HCT116 (cell line): ENCODE measurements at regions not wholly inside any gene's neighbourhood (a gene's known extent, or its start where the extent isn't known, plus 50 kb on each side); places are given as distances from the start of the nearest gene placed in this dataset.

Experiments
- ATAC-seq: fragments of 200-7000 bp; cut with Tn5 transposase; 2 replicates; pipeline ENCODE4 v1.9.1; 2020; ENCODE audit warnings: mild to moderate bottlenecking, moderate library complexity
- BruUV-seq: library from RNA; stranded (reverse); fragments of 400-500 nt; replicated peaks from 2 replicates; lab custom pipeline; 2021; lab: Mats Ljungman, UMichigan
- CTCF ChIA-PET: fragments of 300-600 bp; sonication (Branson Sonifier 250); formaldehyde crosslinking; loops from one replicate; lab custom pipeline; 2021; ENCODE audit warnings: antibody characterized with exemption; lab: Charles Lee
- POLR2A ChIA-PET: fragments of 300-600, 350-600 bp; sonication (Branson Sonifier 250); formaldehyde crosslinking; loops from one replicate; lab custom pipeline; 2021; ENCODE audit warnings: antibody characterized with exemption; lab: Charles Lee
- RAD21 ChIA-PET, 2 experiments: fragments of 300-600 bp; sonication (Branson Sonifier 250); formaldehyde crosslinking; loops; one replicate each; lab custom pipeline; 2023; ENCODE audit warnings: low total read pairs in 2 of 2; ENCODE audit not compliant: uncharacterized antibody in 2 of 2, unreplicated experiment in 2 of 2, low non-redundant PET in 1 of 2; lab: Charles Lee
- DNase-seq: peaks from one replicate; pipeline ENCODE4 v3.0.0-alpha.2; 2010; ENCODE audit warnings: low read depth, low spot score
- H2AFZ ChIP-seq: fragments of 200-600 bp; shearing (Covaris generic), sonication (generic); 2 replicates; pipeline ENCODE4 v1.6.1; 2017; ENCODE audit warnings: low read depth, mixed run types, mixed read lengths, antibody characterized with exemption, low read length; ENCODE audit not compliant: poor library complexity, severe bottlenecking
- H3K27ac ChIP-seq: 2 replicates; pipeline ENCODE4 v1.5.1; 2012; ENCODE audit warnings: low read depth, low read length
- H3K27me3 ChIP-seq: fragments of 200-600 bp; sonication (generic); 2 replicates; pipeline ENCODE4 v1.6.1; 2016; ENCODE audit warnings: mixed run types, low read length, mixed read lengths; ENCODE audit not compliant: insufficient read depth
- H3K36me3 ChIP-seq, 2 experiments: fragments of 200-500 bp in 1 of 2; fragments of 200-600 bp in 1 of 2; sonication (Bioruptor generic) in 1 of 2; sonication (generic) in 1 of 2; 2 replicates each; pipeline versions ENCODE4 v1.5.1 to v1.6.1; 2014 to 2016; ENCODE audit warnings: low read length in 2 of 2, inconsistent platforms in 1 of 2, mixed read lengths in 1 of 2, mixed run types in 1 of 2; ENCODE audit not compliant: insufficient read depth in 2 of 2, control insufficient read depth in 1 of 2
- H3K4me1 ChIP-seq, 2 experiments: fragments of 200-600 bp in 1 of 2; sonication (generic) in 1 of 2; 2 replicates each; pipeline versions ENCODE4 v1.5.1 to v1.6.1; 2012 to 2017; ENCODE audit warnings: low read length in 2 of 2, inconsistent platforms in 1 of 2, mild to moderate bottlenecking in 1 of 2, mixed read lengths in 1 of 2, mixed run types in 1 of 2, moderate library complexity in 1 of 2; ENCODE audit not compliant: insufficient read depth in 2 of 2, control insufficient read depth in 1 of 2
- H3K4me2 ChIP-seq: fragments of 200-600 bp; sonication (generic); 2 replicates; pipeline ENCODE4 v1.6.1; 2017; ENCODE audit warnings: mixed run types, low read length, mixed read lengths
- H3K4me3 ChIP-seq, 2 experiments: fragments of 200-600 bp in 1 of 2; sonication (generic) in 1 of 2; replicated peaks in 1 of 2; 2 replicates each; pipeline ENCODE4 v1.5.1; 2011 to 2016; ENCODE audit warnings: low read length in 2 of 2, control low read depth in 1 of 2, low read depth in 1 of 2, mild to moderate bottlenecking in 1 of 2, mixed read lengths in 1 of 2, mixed run types in 1 of 2
- H3K79me2 ChIP-seq: fragments of 200-600 bp; sonication (generic); 2 replicates; pipeline ENCODE4 v1.6.1; 2017; ENCODE audit warnings: mild to moderate bottlenecking, mixed run types, low read length, moderate library complexity, mixed read lengths; ENCODE audit not compliant: insufficient read depth
- H3K9ac ChIP-seq: fragments of 200-600 bp; sonication (generic); 2 replicates; pipeline ENCODE4 v1.6.1; 2016; ENCODE audit warnings: low read length, mixed read lengths
- H3K9me2 ChIP-seq: fragments of 200-600 bp; sonication (generic), shearing (Covaris generic); 2 replicates; pipeline ENCODE4 v1.6.1; 2017; ENCODE audit warnings: mixed run types, mild to moderate bottlenecking, moderate library complexity; ENCODE audit not compliant: insufficient read depth
- H3K9me3 ChIP-seq, 2 experiments: fragments of 200-500 bp in 1 of 2; fragments of 200-600 bp in 1 of 2; sonication (Bioruptor generic) in 1 of 2; sonication (generic) in 1 of 2; 2 replicates each; pipeline ENCODE4 v1.6.1; 2014 to 2017; ENCODE audit warnings: low read length in 2 of 2, mixed read lengths in 2 of 2, inconsistent platforms in 1 of 2, low read depth in 1 of 2, mild to moderate bottlenecking in 1 of 2, mixed run types in 1 of 2, moderate library complexity in 1 of 2; ENCODE audit not compliant: control insufficient read depth in 1 of 2, insufficient read depth in 1 of 2
- H4K20me1 ChIP-seq: fragments of 200-600 bp; sonication (generic), shearing (Covaris generic); 2 replicates; pipeline ENCODE4 v1.6.1; 2017; ENCODE audit warnings: mixed run types, mild to moderate bottlenecking, moderate library complexity; ENCODE audit not compliant: insufficient read depth
- ATF3 ChIP-seq: IDR thresholded peaks from 2 replicates; pipeline ENCODE4 v1.6.1; 2012
- EZH2 ChIP-seq: fragments of 200-600 bp; sonication (generic); IDR thresholded peaks from 2 replicates; pipeline ENCODE4 v1.6.1; 2017; ENCODE audit warnings: antibody characterized with exemption, mixed run types
- JUND ChIP-seq: IDR thresholded peaks from 2 replicates; pipeline ENCODE4 v1.6.1; 2012
- RAD21 ChIP-seq: IDR thresholded peaks from 2 replicates; pipeline ENCODE4 v1.6.1; 2012; ENCODE audit warnings: low read depth, mild to moderate bottlenecking
- SIN3A ChIP-seq: IDR thresholded peaks from 2 replicates; pipeline ENCODE4 v1.6.1; 2012; ENCODE audit warnings: low read depth
- intact Hi-C: fragments of 100-400 bp; cut with micrococcal nuclease; formaldehyde crosslinking; loops from 2 replicates; pipeline ENCODE4 v1.10.0; 2022

- TF ChIP-seq ATF3, result no peak
- no peak for TF ChIP-seq SIN3A
- no peak for TF ChIP-seq JUND
Observed at GRCh38 chr9:134495881-134496412, 145.7 kb upstream of the COL5A1 start (continued).

- ChIA-PET POLR2A (no interaction called here), CTCF (no interaction called here)
- Histone ChIP-seq H2AFZ (no peak overlapping the region), H3K9me3 (no peaks in the 10 kb centered on the region), H3K4me2 (no peak overlapping the region), H3K9ac (no peak overlapping the region)
- intact Hi-C loops, result no loop called here
- ATAC-seq, result no peak
- TF ChIP-seq RAD21 (no peak), EZH2 (no peak), ATF3 (no peak)
- TF ChIP-seq, all 23 proteins: peak for 0
- no peaks in the 10 kb centered on the region for H3K27me3 ChIP-seq
- H4K20me1 ChIP-seq, result no peaks in the 10 kb centered on the region
- RAD21 ChIA-PET, result no interaction called here
- no peaks in the 10 kb centered on the region for H3K79me2 ChIP-seq
- no peak overlapping the region for H3K4me3 ChIP-seq
- H3K9me2 ChIP-seq, result no peaks in the 10 kb centered on the region
- no peak for DNase-seq
- no TSS peak for BruUV-seq
- no peak overlapping the region for H3K27ac ChIP-seq
- no peaks in the 10 kb centered on the region for H3K36me3 ChIP-seq
- H3K4me1 ChIP-seq, result no peaks in the 10 kb centered on the region
Observed at GRCh38 chr9:134496413-134497282, 145.0 kb upstream of the COL5A1 start.
